ENCODE measurements at regions not wholly inside any gene's neighbourhood (a gene's known extent, or its start where the extent isn't known, plus 50 kb on each side); places are given as distances from the start of the nearest gene placed in this dataset.

- TF ChIP-seq, protein P1, sequence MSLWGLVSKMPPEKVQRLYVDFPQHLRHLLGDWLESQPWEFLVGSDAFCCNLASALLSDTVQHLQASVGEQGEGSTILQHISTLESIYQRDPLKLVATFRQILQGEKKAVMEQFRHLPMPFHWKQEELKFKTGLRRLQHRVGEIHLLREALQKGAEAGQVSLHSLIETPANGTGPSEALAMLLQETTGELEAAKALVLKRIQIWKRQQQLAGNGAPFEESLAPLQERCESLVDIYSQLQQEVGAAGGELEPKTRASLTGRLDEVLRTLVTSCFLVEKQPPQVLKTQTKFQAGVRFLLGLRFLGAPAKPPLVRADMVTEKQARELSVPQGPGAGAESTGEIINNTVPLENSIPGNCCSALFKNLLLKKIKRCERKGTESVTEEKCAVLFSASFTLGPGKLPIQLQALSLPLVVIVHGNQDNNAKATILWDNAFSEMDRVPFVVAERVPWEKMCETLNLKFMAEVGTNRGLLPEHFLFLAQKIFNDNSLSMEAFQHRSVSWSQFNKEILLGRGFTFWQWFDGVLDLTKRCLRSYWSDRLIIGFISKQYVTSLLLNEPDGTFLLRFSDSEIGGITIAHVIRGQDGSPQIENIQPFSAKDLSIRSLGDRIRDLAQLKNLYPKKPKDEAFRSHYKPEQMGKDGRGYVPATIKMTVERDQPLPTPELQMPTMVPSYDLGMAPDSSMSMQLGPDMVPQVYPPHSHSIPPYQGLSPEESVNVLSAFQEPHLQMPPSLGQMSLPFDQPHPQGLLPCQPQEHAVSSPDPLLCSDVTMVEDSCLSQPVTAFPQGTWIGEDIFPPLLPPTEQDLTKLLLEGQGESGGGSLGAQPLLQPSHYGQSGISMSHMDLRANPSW (CRISPR knock-in tag; IDR thresholded peaks at IDR 0.05) = no peak
- no peak for TF ChIP-seq PML (IDR thresholded peaks at IDR 0.05; ENCODE audit: low read length)
- no peak for TF ChIP-seq TOE1 (IDR thresholded peaks at IDR 0.05; ENCODE audit: borderline replicate concordance)
- TF ChIP-seq TOE1 (CRISPR knock-in tag; IDR thresholded peaks at IDR 0.05; ENCODE audit: borderline replicate concordance, low read depth) = no peak
- no peak for TF ChIP-seq PRDM10 (IDR thresholded peaks at IDR 0.05; ENCODE audit: partially characterized antibody)
- no peak for TF ChIP-seq RFX5 (IDR thresholded peaks at IDR 0.05; ENCODE audit: low read depth, low read length)
- no peak for TF ChIP-seq FOXA3 (CRISPR knock-in tag; conservative IDR thresholded peaks at IDR 0.05 in 1 of 2, IDR thresholded peaks at IDR 0.05 in 1 of 2)
Observed at GRCh38 chr13:74747186-74747955, 613.2 kb upstream of the KLF12 start (continued).

Measured in K562 (cell line).